ENCODE measurements at regions not wholly inside any gene's neighbourhood (a gene's known extent, or its start where the extent isn't known, plus 50 kb on each side); places are given as distances from the start of the nearest gene placed in this dataset.

DNA sequence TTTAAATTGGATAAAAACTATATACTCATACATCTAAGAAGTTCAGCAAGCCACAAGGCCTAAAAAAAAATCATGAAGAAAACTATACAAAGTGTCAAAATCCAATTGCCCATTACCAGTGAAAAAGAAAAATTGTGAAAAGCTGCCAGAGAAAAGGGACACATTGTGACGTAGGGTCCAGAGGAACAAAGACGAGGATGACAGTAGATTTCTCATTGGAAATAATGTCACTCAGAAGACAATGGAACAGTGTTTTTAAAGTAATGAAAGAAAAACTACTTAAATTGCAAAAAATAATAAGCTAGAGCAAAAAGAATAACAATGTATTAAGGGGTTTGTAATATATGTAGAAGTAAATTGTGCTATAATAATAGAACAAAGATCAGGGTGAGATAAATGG is 195.2 kb downstream of the EFNB2 start:
- TF ChIP-seq, protein P1, sequence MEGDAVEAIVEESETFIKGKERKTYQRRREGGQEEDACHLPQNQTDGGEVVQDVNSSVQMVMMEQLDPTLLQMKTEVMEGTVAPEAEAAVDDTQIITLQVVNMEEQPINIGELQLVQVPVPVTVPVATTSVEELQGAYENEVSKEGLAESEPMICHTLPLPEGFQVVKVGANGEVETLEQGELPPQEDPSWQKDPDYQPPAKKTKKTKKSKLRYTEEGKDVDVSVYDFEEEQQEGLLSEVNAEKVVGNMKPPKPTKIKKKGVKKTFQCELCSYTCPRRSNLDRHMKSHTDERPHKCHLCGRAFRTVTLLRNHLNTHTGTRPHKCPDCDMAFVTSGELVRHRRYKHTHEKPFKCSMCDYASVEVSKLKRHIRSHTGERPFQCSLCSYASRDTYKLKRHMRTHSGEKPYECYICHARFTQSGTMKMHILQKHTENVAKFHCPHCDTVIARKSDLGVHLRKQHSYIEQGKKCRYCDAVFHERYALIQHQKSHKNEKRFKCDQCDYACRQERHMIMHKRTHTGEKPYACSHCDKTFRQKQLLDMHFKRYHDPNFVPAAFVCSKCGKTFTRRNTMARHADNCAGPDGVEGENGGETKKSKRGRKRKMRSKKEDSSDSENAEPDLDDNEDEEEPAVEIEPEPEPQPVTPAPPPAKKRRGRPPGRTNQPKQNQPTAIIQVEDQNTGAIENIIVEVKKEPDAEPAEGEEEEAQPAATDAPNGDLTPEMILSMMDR (IDR thresholded peaks at IDR 0.05), result no peak
- TF ChIP-seq POLR2A (IDR thresholded peaks at IDR 0.05), result no peak
